Upper lobe of left lung (tissue), 6 donors: ENCODE measurements at regions not wholly inside any gene's neighbourhood (a gene's known extent, or its start where the extent isn't known, plus 50 kb on each side); places are given as distances from the start of the nearest gene placed in this dataset.

Experiments used
- ATAC-seq, 2 donors: fragments of 200-7000 bp; cut with Tn5 transposase; one replicate each; pipeline ENCODE4 v1.9.1; 2022; ENCODE audit warnings: mild to moderate bottlenecking in 2 of 2, moderate library complexity in 2 of 2; ENCODE audit not compliant: low FRiP score in 2 of 2
- DNase-seq, 2 donors: peaks; one replicate each; pipeline ENCODE4 v3.0.0-alpha.2; 2019 to 2020
- H3K27ac ChIP-seq, 4 donors: fragments of 200-600 bp; sonication (generic); one replicate each; pipeline ENCODE4 v1.5.1; 2016 to 2019
- H3K27me3 ChIP-seq, 4 donors: fragments of 200-600 bp; sonication (generic); one replicate each; pipeline ENCODE4 v1.5.1; 2017 to 2019
- H3K36me3 ChIP-seq, 4 donors: fragments of 200-600 bp; sonication (generic); one replicate each; pipeline ENCODE4 v1.5.1; 2016 to 2019
- H3K4me1 ChIP-seq, 4 donors: fragments of 200-600 bp; sonication (generic); one replicate each; pipeline ENCODE4 v1.5.1; 2018 to 2019
- H3K4me3 ChIP-seq, 4 donors: fragments of 200-600 bp; sonication (generic); one replicate each; pipeline ENCODE4 v1.5.1; 2017 to 2019; ENCODE audit warnings: mild to moderate bottlenecking in 2 of 4, moderate library complexity in 1 of 4
- H3K9me3 ChIP-seq, 4 donors: fragments of 200-600 bp; sonication (generic); one replicate each; pipeline ENCODE4 v1.5.1; 2018 to 2019
- CTCF ChIP-seq, 6 experiments: fragments of 450-650 bp in 4 of 6; fragments of 200-600 bp in 2 of 6; sonication (generic) in 2 of 6; IDR thresholded peaks; one replicate each; pipeline ENCODE4 v1.5.1; 2016 to 2019; ENCODE audit warnings: antibody characterized with exemption in 6 of 6
- EP300 ChIP-seq, 4 donors: sonication (generic); formaldehyde crosslinking; IDR thresholded peaks; one replicate each; pipeline ENCODE4 v1.5.1; 2017; ENCODE audit warnings: antibody characterized with exemption in 4 of 4, control low read depth in 2 of 4
- POLR2A ChIP-seq, 4 donors: fragments of 450-650 bp; IDR thresholded peaks; one replicate each; pipeline ENCODE4 v1.5.1; 2016 to 2017; ENCODE audit warnings: antibody characterized with exemption in 4 of 4, mild to moderate bottlenecking in 2 of 4
- POLR2AphosphoS5 ChIP-seq, 2 donors: sonication (generic); formaldehyde crosslinking; IDR thresholded peaks; one replicate each; pipeline ENCODE4 v1.5.1; 2017; ENCODE audit warnings: antibody characterized with exemption in 2 of 2
- WGBS, 2 donors: methylation state at CpG; one replicate each; pipeline ENCODE4 v1.1.5; 2017 to 2018; 5-methylcytosine and 5-hydroxymethylcytosine counted together
- donor health status: DM: no; HTN: no; CAD: no; lungs with moderate emphysema.
- donor health status: DM: no; HTN: yes; CAD: no; lungs with severe emphysema.

- ATAC-seq (no peak), DNase-seq (no peak)
- no peaks in the 10 kb centered on the region for H3K4me1 ChIP-seq
- 34 to 49% methylated on average over 2 of the region's 2 CpGs for WGBS, 2 donors
- H3K9me3 ChIP-seq = no peaks in the 10 kb centered on the region
- TF ChIP-seq POLR2AphosphoS5 (IDR thresholded peaks at IDR 0.05) = no peak
- no peak for TF ChIP-seq POLR2A (IDR thresholded peaks at IDR 0.05)
- TF ChIP-seq EP300 (IDR thresholded peaks at IDR 0.05) = no peak
- TF ChIP-seq CTCF (IDR thresholded peaks at IDR 0.05) = no peak
- H3K36me3 ChIP-seq = no peaks in the 10 kb centered on the region
- H3K27me3 ChIP-seq = no peaks in the 10 kb centered on the region
- H3K4me3 ChIP-seq = no peak overlapping the region
- H3K27ac ChIP-seq = no peak overlapping the region
Observed at GRCh38 chr3:104856741-104857140, 510.0 kb upstream of the ALCAM start.

GRCh38 chr3:104868291-104868690 lies 498.4 kb upstream of the ALCAM start:
- Histone ChIP-seq H3K36me3 (no peaks in the 10 kb centered on the region), H3K4me1 (no peaks in the 10 kb centered on the region), H3K4me3 (no peak overlapping the region), H3K27me3 (no peaks in the 10 kb centered on the region), H3K27ac (no peak overlapping the region), H3K9me3 (no peaks in the 10 kb centered on the region)
- 62 to 67% methylated on average over 2 of the region's 2 CpGs for WGBS, 2 donors
- no peak for TF ChIP-seq EP300 (IDR thresholded peaks at IDR 0.05)
- no peak for TF ChIP-seq POLR2A (IDR thresholded peaks at IDR 0.05)
- no peak for TF ChIP-seq POLR2AphosphoS5 (IDR thresholded peaks at IDR 0.05)
- no peak for TF ChIP-seq CTCF (IDR thresholded peaks at IDR 0.05)
- ATAC-seq (no peak), DNase-seq (no peak)

- Histone ChIP-seq H3K4me1 (no peaks in the 10 kb centered on the region), H3K9me3 (no peaks in the 10 kb centered on the region), H3K4me3 (no peak overlapping the region), H3K36me3 (no peaks in the 10 kb centered on the region), H3K27me3 (no peaks in the 10 kb centered on the region), H3K27ac (no peak overlapping the region)
- DNase-seq (no peak), ATAC-seq (no peak)
- WGBS, 2 donors = 88 to 89% methylated on average over 1 of the region's 1 CpG
- TF ChIP-seq POLR2AphosphoS5 (IDR thresholded peaks at IDR 0.05) = no peak
- TF ChIP-seq EP300 (IDR thresholded peaks at IDR 0.05) = no peak
- no peak for TF ChIP-seq POLR2A (IDR thresholded peaks at IDR 0.05)
- TF ChIP-seq CTCF (IDR thresholded peaks at IDR 0.05) = no peak
Observed at GRCh38 chr3:104870276-104870675, 496.4 kb upstream of the ALCAM start.

GRCh38 chr3:104873331-104873730 lies 493.4 kb upstream of the ALCAM start:
- 82 to 92% methylated on average over 1 of the region's 1 CpG for WGBS, 2 donors

More at GRCh38 chr3:104873331-104873730, 493.4 kb upstream of the ALCAM start:
- no peaks in the 10 kb centered on the region for H3K27me3 ChIP-seq
- DNase-seq = no peak
- ATAC-seq = no peak
- H3K4me1 ChIP-seq = no peaks in the 10 kb centered on the region
- TF ChIP-seq EP300 (IDR thresholded peaks at IDR 0.05) (no peak), POLR2A (IDR thresholded peaks at IDR 0.05) (no peak), CTCF (IDR thresholded peaks at IDR 0.05) (no peak), POLR2AphosphoS5 (IDR thresholded peaks at IDR 0.05) (no peak)
- H3K4me3 ChIP-seq = no peak overlapping the region
- no peak overlapping the region for H3K27ac ChIP-seq
- H3K9me3 ChIP-seq = no peaks in the 10 kb centered on the region
- H3K36me3 ChIP-seq = no peaks in the 10 kb centered on the region
